H1 (cell line): ENCODE measurements at regions not wholly inside any gene's neighbourhood (a gene's known extent, or its start where the extent isn't known, plus 50 kb on each side); places are given as distances from the start of the nearest gene placed in this dataset.
"Not testable (repeated sequence)": the region's sequence is repeated elsewhere in the genome, so short reads cannot be mapped to it uniquely, and the experiment has no call there.

Experiments used
- CTCF ChIA-PET: fragments of 300-600 bp; sonication (Branson Sonifier 250); formaldehyde crosslinking; loops from one replicate; lab custom pipeline; 2021; ENCODE audit not compliant: partially characterized antibody; lab: Charles Lee
- POLR2A ChIA-PET: fragments of 300-600 bp; sonication (Branson Sonifier 250); formaldehyde crosslinking; loops from one replicate; lab custom pipeline; 2021; ENCODE audit warnings: inconsistent platforms; ENCODE audit not compliant: partially characterized antibody; lab: Charles Lee
- DNase-seq, 2 experiments: peaks; one replicate each; pipeline versions ENCODE4 v3.0.0 to v3.0.0-alpha.2; 2010 to 2022; ENCODE audit warnings: low spot score in 2 of 2, low read depth in 1 of 2, mixed read lengths in 1 of 2
- FAIRE-seq: peaks from 2 replicates; lab custom pipeline; 2011; peaks lifted over from hg19 to GRCh38; lab: Jason Lieb, UNC
- H2AFZ ChIP-seq: 2 replicates; pipeline ENCODE4 v1.8.1; 2012; ENCODE audit warnings: low read length, inconsistent platforms
- H2AK5ac ChIP-seq: 2 replicates; pipeline ENCODE4 v1.6.1; 2013; ENCODE audit warnings: low read depth, low read length
- H2BK120ac ChIP-seq: replicated peaks from 2 replicates; pipeline ENCODE3; 2013; ENCODE audit warnings: low read depth, low read length, inconsistent platforms
- H2BK12ac ChIP-seq: 2 replicates; pipeline ENCODE4 v1.6.1; 2013; ENCODE audit warnings: low read depth, low read length
- H2BK15ac ChIP-seq: 2 replicates; pipeline ENCODE4 v1.6.1; 2013; ENCODE audit warnings: low read length
- H2BK20ac ChIP-seq: 2 replicates; pipeline ENCODE4 v1.6.1; 2013; ENCODE audit warnings: low read length
- H2BK5ac ChIP-seq: 2 replicates; pipeline ENCODE4 v1.6.1; 2013; ENCODE audit warnings: low read depth, low read length
- H3K14ac ChIP-seq: 2 replicates; pipeline ENCODE4 v1.6.1; 2013; ENCODE audit warnings: inconsistent platforms; ENCODE audit not compliant: insufficient read length
- H3K18ac ChIP-seq: 2 replicates; pipeline ENCODE4 v1.6.1; 2013; ENCODE audit warnings: low read length; ENCODE audit errors: extremely low read depth
- H3K23ac ChIP-seq: 2 replicates; pipeline ENCODE4 v1.6.1; 2013; ENCODE audit warnings: inconsistent platforms; ENCODE audit not compliant: insufficient read length
- H3K23me2 ChIP-seq: 2 replicates; pipeline ENCODE4 v1.6.1; 2013; ENCODE audit warnings: low read depth, low read length
- H3K27ac ChIP-seq: 2 replicates; pipeline ENCODE4 v1.6.1; 2011; ENCODE audit warnings: low read depth, low read length, inconsistent platforms
- H3K27me3 ChIP-seq, 4 experiments: replicated peaks in 1 of 4; 1 replicate in 1 of 4; 2 replicates in 3 of 4; pipeline versions ENCODE4 v1.6.1 to v1.8.1; 2011 to 2013; ENCODE audit warnings: low read length in 3 of 4, mild to moderate bottlenecking in 3 of 4, inconsistent platforms in 2 of 4, mixed read lengths in 2 of 4, moderate library complexity in 1 of 4; ENCODE audit not compliant: control insufficient read depth in 3 of 4, insufficient read depth in 3 of 4; ENCODE audit errors: extremely low read depth in 1 of 4
- H3K36me3 ChIP-seq, 4 experiments: 2 replicates each; pipeline versions ENCODE4 v1.6.1 to v1.8.1; 2011 to 2013; ENCODE audit warnings: mild to moderate bottlenecking in 4 of 4, low read length in 3 of 4, moderate library complexity in 2 of 4, control low read depth in 1 of 4, inconsistent platforms in 1 of 4; ENCODE audit not compliant: insufficient read depth in 4 of 4, control insufficient read depth in 2 of 4
- H3K4ac ChIP-seq: replicated peaks from 2 replicates; pipeline ENCODE3; 2013; ENCODE audit warnings: low read length, low read depth, mixed read lengths, inconsistent platforms; ENCODE audit not compliant: insufficient read length
- H3K4me1 ChIP-seq, 4 experiments: replicated peaks in 1 of 4; 1 replicate in 1 of 4; 2 replicates in 3 of 4; pipeline versions ENCODE4 v1.6.1 to v1.8.1; 2011 to 2013; ENCODE audit warnings: low read length in 3 of 4, inconsistent platforms in 2 of 4, mixed read lengths in 1 of 4; ENCODE audit not compliant: insufficient read depth in 4 of 4, control insufficient read depth in 3 of 4
- H3K4me2 ChIP-seq, 2 experiments: 2 replicates each; pipeline versions ENCODE4 v1.6.1 to v1.8.1; 2011 to 2013; ENCODE audit warnings: low read depth in 2 of 2, low read length in 2 of 2, control low read depth in 1 of 2, inconsistent platforms in 1 of 2, mild to moderate bottlenecking in 1 of 2; ENCODE audit not compliant: insufficient read depth in 1 of 2
- H3K4me3 ChIP-seq, 4 experiments: fragments of 200-600, 300-600 bp in 1 of 4; sonication (generic), shearing (Covaris generic), sonication (Bioruptor Twin) in 1 of 4; 2 replicates each; pipeline versions ENCODE4 v1.5.1 to v1.8.1; 2011 to 2016; ENCODE audit warnings: low read length in 4 of 4, low read depth in 3 of 4, control low read depth in 2 of 4, inconsistent platforms in 2 of 4, mild to moderate bottlenecking in 2 of 4, mixed read lengths in 1 of 4, moderate library complexity in 1 of 4; ENCODE audit not compliant: insufficient read depth in 2 of 4; ENCODE audit errors: extremely low read depth in 1 of 4
- H3K56ac ChIP-seq: replicated peaks from 2 replicates; pipeline ENCODE3; 2013; ENCODE audit warnings: low read depth, mild to moderate bottlenecking, mixed read lengths, low read length, inconsistent platforms; ENCODE audit not compliant: insufficient read length
- H3K79me1 ChIP-seq: 2 replicates; pipeline ENCODE4 v1.6.1; 2013; ENCODE audit warnings: low read depth, low read length, control low read depth
- H3K79me2 ChIP-seq, 2 experiments: 2 replicates each; pipeline versions ENCODE4 v1.6.1 to v1.8.1; 2012 to 2013; ENCODE audit warnings: low read length in 2 of 2, mild to moderate bottlenecking in 2 of 2, inconsistent platforms in 1 of 2; ENCODE audit not compliant: insufficient read depth in 2 of 2, control insufficient read depth in 1 of 2
- H3K9ac ChIP-seq, 4 experiments: replicated peaks in 1 of 4; 1 replicate in 1 of 4; 2 replicates in 3 of 4; pipeline versions ENCODE4 v1.6.1 to v1.8.1; 2011 to 2013; ENCODE audit warnings: low read depth in 3 of 4, low read length in 3 of 4, control low read depth in 2 of 4, mild to moderate bottlenecking in 2 of 4, moderate library complexity in 2 of 4, inconsistent platforms in 1 of 4; ENCODE audit errors: extremely low read depth in 1 of 4
- H3K9me3 ChIP-seq, 2 experiments: 2 replicates each; pipeline versions ENCODE4 v1.6.1 to v1.8.1; 2012 to 2013; ENCODE audit warnings: mild to moderate bottlenecking in 2 of 2, moderate library complexity in 2 of 2, control low read depth in 1 of 2, inconsistent platforms in 1 of 2, low read depth in 1 of 2, low read length in 1 of 2, mixed read lengths in 1 of 2; ENCODE audit not compliant: insufficient read depth in 2 of 2
- H4K20me1 ChIP-seq, 2 experiments: replicated peaks in 1 of 2; 2 replicates each; pipeline versions ENCODE3 to v1.8.1; 2011 to 2013; ENCODE audit warnings: inconsistent platforms in 2 of 2, low read length in 2 of 2, mild to moderate bottlenecking in 1 of 2; ENCODE audit not compliant: insufficient read depth in 2 of 2, control insufficient read depth in 1 of 2
- H4K5ac ChIP-seq: 2 replicates; pipeline ENCODE4 v1.6.1; 2013; ENCODE audit warnings: low read length, low read depth, mixed read lengths, inconsistent platforms; ENCODE audit not compliant: insufficient read length
- H4K8ac ChIP-seq: 2 replicates; pipeline ENCODE4 v1.8.0; 2013; ENCODE audit warnings: mild to moderate bottlenecking, moderate library complexity, low read length, inconsistent platforms; ENCODE audit not compliant: insufficient read depth; ENCODE audit errors: extremely low read depth
- H4K91ac ChIP-seq: replicated peaks from 2 replicates; pipeline ENCODE3; 2013; ENCODE audit warnings: low read length, mixed read lengths, inconsistent platforms; ENCODE audit not compliant: insufficient read length
- WGBS, 2 experiments: shearing (Covaris generic) in 1 of 2; methylation state at CpG; one replicate each; pipeline versions ENCODE4 v1.1.6 to v1.1.7; 2013 to 2015; ENCODE audit warnings: low lambda C conversion rate in 2 of 2, mixed read lengths in 2 of 2, inconsistent platforms in 1 of 2, low coverage in 1 of 2, missing lambda C conversion rate in 1 of 2; ENCODE audit not compliant: insufficient replicate concordance in 2 of 2, insufficient coverage in 1 of 2, insufficient read length in 1 of 2; ENCODE audit errors: extremely low coverage in 1 of 2, missing lambda C conversion rate in 1 of 2; 5-methylcytosine and 5-hydroxymethylcytosine counted together

DNA sequence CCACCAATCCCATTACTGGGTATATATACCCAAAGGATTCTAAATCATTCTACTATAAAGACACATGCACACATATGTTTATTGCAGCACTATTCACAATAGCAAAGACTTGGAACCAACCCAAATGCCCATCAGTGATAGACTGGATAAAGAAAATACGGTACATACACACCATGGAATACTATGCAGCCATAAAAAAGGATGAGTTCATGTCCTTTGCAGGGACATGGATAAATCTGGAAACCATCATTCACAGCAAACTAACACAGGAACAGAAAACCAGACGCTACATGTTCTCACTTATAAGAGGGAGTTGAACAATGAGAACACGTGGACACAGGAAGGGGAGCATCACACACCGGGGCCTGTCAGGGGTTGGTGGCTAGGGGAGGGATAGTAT is 154.3 kb downstream of the TPBG start:
- H3K9ac ChIP-seq, H2BK120ac ChIP-seq, H3K27me3 ChIP-seq, H3K36me3 ChIP-seq, H3K4me3 ChIP-seq, H3K79me1 ChIP-seq, H3K4me2 ChIP-seq, H3K79me2 ChIP-seq, H3K56ac ChIP-seq, H4K20me1 ChIP-seq, H2AK5ac ChIP-seq, CTCF ChIA-PET, H2AFZ ChIP-seq, DNase-seq, H2BK5ac ChIP-seq, H2BK15ac ChIP-seq, H4K91ac ChIP-seq, H3K4me1 ChIP-seq, FAIRE-seq, H3K4ac ChIP-seq, H2BK12ac ChIP-seq, H3K23ac ChIP-seq, POLR2A ChIA-PET, H3K14ac ChIP-seq, H3K27ac ChIP-seq, H3K18ac ChIP-seq, H3K9me3 ChIP-seq, H2BK20ac ChIP-seq, H4K5ac ChIP-seq, H4K8ac ChIP-seq, H3K23me2 ChIP-seq: not testable (repeated sequence)
- WGBS, 2 experiments = 91% methylated on average over 4 of the region's 4 CpGs; no CpG with 5 or more reads in 1 of the 2 experiments
